OCI-LY7 (cell line): ENCODE measurements at regions not wholly inside any gene's neighbourhood (a gene's known extent, or its start where the extent isn't known, plus 50 kb on each side); places are given as distances from the start of the nearest gene placed in this dataset.

ENCODE experiments used
- EZH2phosphoT487 ChIP-seq: fragments of 200-600 bp; sonication (generic); IDR thresholded peaks from 2 replicates; pipeline ENCODE4 v1.6.1; 2018; ENCODE audit warnings: low read depth, borderline replicate concordance, mild to moderate bottlenecking, mixed run types, antibody characterized with exemption, low read length, moderate library complexity, mixed read lengths
- TF ChIP-seq, protein P1 (sequence below): fragments of 200-600 bp; sonication (generic); conservative IDR thresholded peaks from 2 replicates; pipeline ENCODE4 v1.5.1; 2014; ENCODE audit warnings: mild to moderate bottlenecking, antibody characterized with exemption, low read length, moderate library complexity, mixed read lengths

DNA sequence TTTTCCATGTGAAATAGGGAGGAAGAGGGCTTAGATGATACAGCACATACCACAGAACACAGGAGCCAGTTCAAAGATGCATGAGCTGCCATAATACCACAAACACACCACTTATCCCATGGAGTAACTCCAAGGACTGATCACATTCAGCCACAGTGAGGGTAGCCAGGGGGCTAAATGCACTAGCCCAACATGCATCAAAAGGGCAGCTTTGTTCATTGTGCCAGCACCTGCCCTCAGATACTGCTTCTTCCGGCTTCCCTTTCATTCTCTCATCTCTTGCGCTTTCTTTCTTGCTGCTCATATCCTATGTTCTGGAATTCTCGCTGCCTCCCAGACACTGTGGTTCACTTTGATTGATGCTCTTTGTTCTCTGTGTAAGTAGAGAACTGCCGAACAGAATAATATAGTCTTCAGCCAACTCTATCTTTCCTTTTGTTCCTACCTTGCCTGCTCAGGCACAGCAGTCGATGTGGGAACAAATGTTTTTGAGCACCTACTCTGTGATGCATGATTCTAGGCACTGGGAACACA, 50.0 kb upstream of the SYT6 start:
- TF ChIP-seq, protein P1, sequence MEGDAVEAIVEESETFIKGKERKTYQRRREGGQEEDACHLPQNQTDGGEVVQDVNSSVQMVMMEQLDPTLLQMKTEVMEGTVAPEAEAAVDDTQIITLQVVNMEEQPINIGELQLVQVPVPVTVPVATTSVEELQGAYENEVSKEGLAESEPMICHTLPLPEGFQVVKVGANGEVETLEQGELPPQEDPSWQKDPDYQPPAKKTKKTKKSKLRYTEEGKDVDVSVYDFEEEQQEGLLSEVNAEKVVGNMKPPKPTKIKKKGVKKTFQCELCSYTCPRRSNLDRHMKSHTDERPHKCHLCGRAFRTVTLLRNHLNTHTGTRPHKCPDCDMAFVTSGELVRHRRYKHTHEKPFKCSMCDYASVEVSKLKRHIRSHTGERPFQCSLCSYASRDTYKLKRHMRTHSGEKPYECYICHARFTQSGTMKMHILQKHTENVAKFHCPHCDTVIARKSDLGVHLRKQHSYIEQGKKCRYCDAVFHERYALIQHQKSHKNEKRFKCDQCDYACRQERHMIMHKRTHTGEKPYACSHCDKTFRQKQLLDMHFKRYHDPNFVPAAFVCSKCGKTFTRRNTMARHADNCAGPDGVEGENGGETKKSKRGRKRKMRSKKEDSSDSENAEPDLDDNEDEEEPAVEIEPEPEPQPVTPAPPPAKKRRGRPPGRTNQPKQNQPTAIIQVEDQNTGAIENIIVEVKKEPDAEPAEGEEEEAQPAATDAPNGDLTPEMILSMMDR: no peak
- TF ChIP-seq EZH2phosphoT487: no peak
